ENCODE measurements at regions not wholly inside any gene's neighbourhood (a gene's known extent, or its start where the extent isn't known, plus 50 kb on each side); places are given as distances from the start of the nearest gene placed in this dataset.

DNA sequence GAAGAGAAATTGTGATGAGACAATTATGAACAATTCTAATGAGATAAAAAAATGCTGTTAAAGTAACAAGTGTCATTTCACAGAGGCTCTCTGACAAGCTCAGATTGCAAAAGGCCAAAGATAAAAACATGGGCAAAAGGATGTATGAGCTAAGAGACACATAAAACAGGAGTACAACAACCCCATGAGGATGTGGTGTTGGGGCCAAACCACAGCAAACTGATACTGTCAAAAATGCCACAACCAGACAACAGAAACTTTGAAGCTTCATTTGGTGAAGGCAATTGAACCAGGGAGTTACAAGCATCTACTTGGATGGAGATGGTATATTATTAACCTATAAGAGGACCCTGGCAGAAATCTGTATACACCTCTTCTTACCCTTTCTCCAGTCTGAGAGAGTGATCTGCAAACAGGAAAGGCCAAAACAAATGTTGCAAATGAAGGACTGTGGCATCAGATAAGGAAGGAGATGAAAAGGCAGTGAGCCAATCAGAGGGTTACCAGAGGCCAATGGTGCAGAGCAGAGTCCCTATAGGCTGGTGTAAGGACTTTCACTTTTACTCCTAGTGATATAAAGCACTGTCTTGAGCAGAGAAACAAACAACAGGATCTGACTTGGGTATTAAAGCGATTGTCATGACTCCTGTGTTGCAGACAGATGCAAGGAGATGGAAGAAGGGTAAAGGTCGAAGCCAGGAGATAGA is 659.0 kb downstream of the NTRK3 start:
- intact Hi-C loops (cut with DNase I), result no loop called here
- DNase-seq, result no peak

- DNase-seq, result no peak
- intact Hi-C loops (cut with DNase I), result no loop called here
Measured at GRCh38 chr15:87591582-87591981, 665.0 kb downstream of the NTRK3 start.

GRCh38 chr15:87591042-87591441 is 665.5 kb downstream of the NTRK3 start:
- DNase-seq, result no peak
- intact Hi-C loops (cut with DNase I), result no loop called here

DNA sequence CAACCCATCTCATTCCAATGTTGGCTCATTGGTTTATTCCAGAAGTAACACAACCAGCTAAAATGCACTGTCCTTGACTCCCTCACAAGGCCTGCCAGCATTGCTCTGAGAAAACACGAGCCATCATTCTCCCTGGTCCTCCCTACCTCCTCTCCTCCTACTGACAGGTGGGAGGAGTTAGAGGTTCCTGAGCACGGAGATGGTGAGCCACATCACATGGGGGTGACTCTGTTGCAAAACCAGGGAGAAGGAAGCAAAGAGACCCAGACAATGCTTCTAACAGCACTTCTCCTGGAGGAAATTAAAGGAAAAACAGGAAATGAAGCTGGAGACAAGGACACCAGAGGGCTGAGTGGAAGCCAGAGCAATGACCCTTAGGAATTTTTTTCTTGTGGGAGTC is 667.4 kb downstream of the NTRK3 start:
- DNase-seq, result no peak
- intact Hi-C loops (cut with DNase I), result no loop called here

DNA sequence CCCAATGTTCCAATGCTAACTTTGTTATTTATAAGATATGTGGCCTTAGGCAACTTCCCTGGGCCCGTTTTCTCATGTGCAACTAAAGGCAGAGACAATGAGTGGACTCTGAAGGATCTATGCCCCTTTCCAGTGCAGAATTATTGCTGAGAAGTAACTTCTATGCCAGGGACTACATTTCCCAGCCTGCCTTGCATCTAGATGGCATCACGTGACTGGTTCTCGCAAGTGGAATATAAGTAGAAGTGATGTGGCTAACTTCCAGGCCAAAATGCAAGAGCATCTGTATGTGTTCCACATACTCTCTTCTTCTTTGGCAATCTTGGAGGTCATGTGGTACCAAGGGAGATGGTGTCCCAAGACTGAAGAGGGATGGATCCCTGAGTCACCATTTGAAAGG is 674.4 kb downstream of the NTRK3 start:
- intact Hi-C loops (cut with DNase I), result no loop called here
- no peak for DNase-seq

GRCh38 chr15:87579537-87579936 is 677.0 kb downstream of the NTRK3 start:
- intact Hi-C loops (cut with DNase I), result no loop called here
- no peak for DNase-seq

DNA sequence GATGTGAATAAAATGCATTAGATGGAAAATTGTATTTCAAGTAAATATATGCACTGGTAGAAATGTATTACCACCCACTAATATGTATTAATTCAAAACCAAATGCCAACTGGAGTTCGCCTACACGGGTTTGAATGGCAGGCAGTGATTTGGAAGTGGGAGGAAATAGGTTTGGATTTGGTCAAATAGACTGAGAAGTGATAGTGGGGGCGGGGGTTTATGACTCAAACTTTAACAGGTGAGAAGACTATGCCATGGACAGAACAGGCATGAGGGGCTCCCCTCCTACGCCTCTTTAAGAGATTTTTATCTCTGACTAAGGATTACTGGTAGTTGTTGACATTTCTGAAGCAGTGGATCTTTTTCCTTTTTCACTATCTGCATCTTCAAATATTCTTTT is 677.8 kb downstream of the NTRK3 start:
- intact Hi-C loops (cut with DNase I), result no loop called here
- no peak for DNase-seq

DNA sequence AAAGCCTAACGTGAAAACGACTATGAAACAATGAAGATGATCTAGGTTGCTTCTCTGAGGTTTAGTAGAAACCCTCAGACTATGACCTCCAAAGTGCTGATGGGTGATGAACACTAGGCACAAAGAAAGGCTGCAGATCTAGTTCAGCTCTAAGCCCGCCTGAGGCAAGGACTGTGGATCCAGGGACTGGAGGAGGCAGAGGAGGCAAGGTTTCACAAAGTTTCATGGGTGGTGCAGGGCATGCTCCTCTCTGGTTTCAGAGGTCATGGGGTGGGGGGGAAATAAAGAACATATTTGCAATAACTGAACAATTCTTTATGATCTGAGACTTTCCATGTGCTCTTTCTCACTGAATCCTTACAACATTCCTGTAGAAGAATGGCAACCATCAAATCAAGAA is 679.2 kb downstream of the NTRK3 start:
- no peak for DNase-seq
- intact Hi-C loops (cut with DNase I), result no loop called here

GRCh38 chr15:87576486-87577176 is 679.9 kb downstream of the NTRK3 start:
- intact Hi-C loops (cut with DNase I), result no loop called here
- no peak for DNase-seq

- DNase-seq, result no peak
- intact Hi-C loops (cut with DNase I), result no loop called here
Measured at GRCh38 chr15:87575896-87576473, 680.6 kb downstream of the NTRK3 start.

GRCh38 chr15:87573534-87573933 is 683.0 kb downstream of the NTRK3 start:
- intact Hi-C loops (cut with DNase I), result no loop called here
- DNase-seq, result no peak

GRCh38 chr15:87573039-87573438 is 683.5 kb downstream of the NTRK3 start:
- intact Hi-C loops (cut with DNase I), result no loop called here
- DNase-seq, result no peak

DNA sequence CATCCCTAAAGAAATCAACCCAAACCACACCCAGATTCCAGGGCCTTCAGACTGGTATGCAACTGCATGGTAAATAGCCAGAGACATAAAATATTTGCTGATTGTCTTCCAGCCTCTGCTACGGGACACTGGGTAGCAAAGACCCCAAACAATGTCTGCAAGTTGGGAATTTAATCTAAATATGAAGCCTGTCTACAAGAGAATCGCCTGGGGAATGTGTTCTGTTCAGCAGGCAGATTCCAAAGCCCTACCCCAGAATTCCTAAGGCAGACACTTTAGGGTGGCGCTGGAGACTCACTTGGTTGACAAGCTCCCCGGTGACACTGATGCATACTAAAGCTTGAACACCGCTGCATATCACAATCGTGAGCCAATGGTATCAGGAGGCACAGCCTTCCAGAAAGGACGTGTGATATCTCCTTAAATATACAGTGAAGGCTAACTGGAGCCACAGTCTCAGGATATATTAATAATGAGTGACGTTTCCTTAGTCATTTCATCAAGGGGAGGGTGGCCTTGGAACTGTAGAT is 684.1 kb downstream of the NTRK3 start:
- DNase-seq, result no peak
- intact Hi-C loops (cut with DNase I), result no loop called here

DNA sequence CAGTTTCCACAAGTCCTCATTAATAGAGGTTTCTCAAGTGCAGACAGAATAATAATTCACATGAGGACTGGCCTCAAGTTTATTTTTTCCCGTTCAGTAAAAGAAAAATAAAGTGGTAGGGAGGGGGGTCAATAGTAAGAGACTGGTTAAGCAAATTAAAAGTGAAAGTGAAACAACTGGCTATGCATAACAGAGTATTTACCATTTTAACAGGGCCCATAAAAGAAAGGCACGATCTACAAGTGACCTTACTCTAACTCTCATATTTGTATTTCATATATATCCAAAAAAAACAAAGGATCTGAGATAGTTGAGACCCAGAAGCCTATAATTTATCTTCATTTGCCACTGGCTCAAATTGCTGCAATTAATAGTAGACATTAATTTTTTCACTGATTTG is 686.3 kb downstream of the NTRK3 start:
- intact Hi-C loops (cut with DNase I), result no loop called here
- no peak for DNase-seq

DNA sequence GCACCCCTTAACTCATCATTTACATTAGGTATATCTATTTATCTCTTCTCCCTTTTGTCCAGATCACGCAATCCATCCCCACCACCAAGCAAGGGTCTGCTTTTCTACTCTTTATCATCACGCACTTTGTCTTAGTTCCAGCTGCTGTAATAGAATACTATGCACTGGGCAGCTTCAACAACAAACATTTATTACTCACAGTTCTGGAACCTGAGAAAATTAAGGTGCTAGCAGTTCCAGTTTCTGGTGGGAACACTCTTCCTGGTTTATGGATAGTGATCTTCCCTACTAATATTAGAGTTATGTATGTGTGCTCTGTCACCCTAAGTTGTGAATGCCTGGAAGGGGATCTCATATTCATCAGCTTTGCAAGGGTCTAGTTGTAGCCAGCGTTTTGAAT is 687.0 kb downstream of the NTRK3 start:
- DNase-seq, result no peak
- intact Hi-C loops (cut with DNase I), result no loop called here

DNA sequence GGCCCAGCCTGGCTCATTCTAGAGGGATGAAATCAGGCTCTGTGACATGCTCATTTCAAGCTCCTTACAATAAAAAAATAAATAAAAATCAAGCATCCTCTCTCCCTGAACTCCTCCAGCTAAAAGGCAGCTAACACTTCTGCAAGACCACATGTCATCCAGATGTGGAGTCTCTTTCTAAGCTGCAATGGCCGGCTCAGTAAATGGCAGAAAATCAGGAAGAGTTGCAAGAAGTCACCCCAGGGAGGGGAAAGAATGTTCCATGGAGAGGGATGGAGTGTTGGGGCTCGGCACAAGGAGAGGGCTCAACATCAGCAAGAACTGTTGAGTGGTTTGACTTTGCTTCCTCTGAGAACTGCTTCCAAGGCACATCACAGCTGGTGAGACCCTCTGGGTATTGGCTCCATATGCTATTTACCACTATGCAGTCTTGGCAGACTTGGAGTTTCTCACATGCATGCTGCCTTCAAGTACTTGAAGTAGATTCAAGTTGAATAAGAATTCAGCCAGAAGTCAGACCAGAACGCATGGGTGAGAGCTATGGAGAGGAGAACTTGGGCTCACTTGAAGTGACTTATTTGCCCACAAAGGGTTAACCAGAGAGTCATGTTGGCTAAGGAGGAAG is 689.0 kb downstream of the NTRK3 start:
- intact Hi-C loops (cut with DNase I), result no loop called here
- no peak for DNase-seq

GRCh38 chr15:87566236-87566635 is 690.3 kb downstream of the NTRK3 start:
- intact Hi-C loops (cut with DNase I), result no loop called here
- no peak for DNase-seq

- intact Hi-C loops (cut with DNase I), result no loop called here
- DNase-seq, result no peak
Measured at GRCh38 chr15:87564681-87565080, 691.9 kb downstream of the NTRK3 start.

- intact Hi-C loops (cut with DNase I), result no loop called here
- no peak for DNase-seq
Measured at GRCh38 chr15:87563869-87564268, 692.7 kb downstream of the NTRK3 start.

GRCh38 chr15:87562203-87562602 is 694.3 kb downstream of the NTRK3 start:
- no peak for DNase-seq
- intact Hi-C loops (cut with DNase I), result no loop called here

GRCh38 chr15:87561641-87562040 is 694.9 kb downstream of the NTRK3 start:
- intact Hi-C loops (cut with DNase I), result no loop called here
- no peak for DNase-seq
